ENCODE measurements at regions not wholly inside any gene's neighbourhood (a gene's known extent, or its start where the extent isn't known, plus 50 kb on each side); places are given as distances from the start of the nearest gene placed in this dataset.
"Not testable (repeated sequence)": the region's sequence is repeated elsewhere in the genome, so short reads cannot be mapped to it uniquely, and the experiment has no call there.

- Histone ChIP-seq H3K4me2 (no peak overlapping the region), H2AFZ (ENCODE audit: low read depth) (no peak overlapping the region), H3K79me2 (ENCODE audit: insufficient read depth, low read depth) (no peaks in the 10 kb centered on the region), H3K27ac (no peak overlapping the region), H3K9ac (no peak overlapping the region), H3K36me3 (ENCODE audit: insufficient read depth) (no peaks in the 10 kb centered on the region), H3K4me1 (ENCODE audit: low read depth, poor library complexity, severe bottlenecking) (no peaks in the 10 kb centered on the region), H4K20me1 (ENCODE audit: insufficient read depth) (no peaks in the 10 kb centered on the region), H3K4me3 (IDR thresholded peaks at IDR 0.05; ENCODE audit: insufficient read depth, low read depth, low read length) (no peak overlapping the region), H3K27me3 (ENCODE audit: insufficient read depth, low read depth) (no peaks in the 10 kb centered on the region)
- TF ChIP-seq CTCF (conservative IDR thresholded peaks at IDR 0.05; ENCODE audit: low read depth, low read length) = no peak
Observed at GRCh38 chrX:10990418-10990817, 120.7 kb upstream of the HCCS start.

GRCh38 chrX:10990976-10991375 is 120.2 kb upstream of the HCCS start:
- no peak overlapping the region for H3K4me3 ChIP-seq (IDR thresholded peaks at IDR 0.05; ENCODE audit: insufficient read depth, low read depth, low read length)
- H3K36me3 ChIP-seq (ENCODE audit: insufficient read depth) = no peaks in the 10 kb centered on the region
- H3K4me2 ChIP-seq = no peak overlapping the region
- H2AFZ ChIP-seq (ENCODE audit: low read depth) = no peak overlapping the region
- no peaks in the 10 kb centered on the region for H4K20me1 ChIP-seq (ENCODE audit: insufficient read depth)
- no peaks in the 10 kb centered on the region for H3K4me1 ChIP-seq (ENCODE audit: low read depth, poor library complexity, severe bottlenecking)
- no peak overlapping the region for H3K27ac ChIP-seq
- no peaks in the 10 kb centered on the region for H3K27me3 ChIP-seq (ENCODE audit: insufficient read depth, low read depth)
- no peak for TF ChIP-seq CTCF (conservative IDR thresholded peaks at IDR 0.05; ENCODE audit: low read depth, low read length)
- H3K9ac ChIP-seq = no peak overlapping the region
- no peaks in the 10 kb centered on the region for H3K79me2 ChIP-seq (ENCODE audit: insufficient read depth, low read depth)

GRCh38 chrX:10992110-10992509 is 119.0 kb upstream of the HCCS start:
- Histone ChIP-seq H3K4me1 (ENCODE audit: low read depth, poor library complexity, severe bottlenecking) (no peaks in the 10 kb centered on the region), H3K4me3 (IDR thresholded peaks at IDR 0.05; ENCODE audit: insufficient read depth, low read depth, low read length) (no peak overlapping the region), H3K27me3 (ENCODE audit: insufficient read depth, low read depth) (no peaks in the 10 kb centered on the region), H2AFZ (ENCODE audit: low read depth) (no peak overlapping the region), H4K20me1 (ENCODE audit: insufficient read depth) (no peaks in the 10 kb centered on the region), H3K4me2 (no peak overlapping the region), H3K27ac (no peak overlapping the region), H3K36me3 (ENCODE audit: insufficient read depth) (no peaks in the 10 kb centered on the region), H3K79me2 (ENCODE audit: insufficient read depth, low read depth) (no peaks in the 10 kb centered on the region), H3K9ac (no peak overlapping the region)
- TF ChIP-seq CTCF (conservative IDR thresholded peaks at IDR 0.05; ENCODE audit: low read depth, low read length) = no peak

GRCh38 chrX:11007076-11007475 is 104.1 kb upstream of the HCCS start:
- not testable (repeated sequence) for H4K20me1 ChIP-seq (ENCODE audit: insufficient read depth); H3K9ac ChIP-seq; H3K27me3 ChIP-seq (ENCODE audit: insufficient read depth, low read depth); H3K36me3 ChIP-seq (ENCODE audit: insufficient read depth); H2AFZ ChIP-seq (ENCODE audit: low read depth); H3K4me1 ChIP-seq (ENCODE audit: low read depth, poor library complexity, severe bottlenecking); H3K4me3 ChIP-seq (IDR thresholded peaks at IDR 0.05; ENCODE audit: insufficient read depth, low read depth, low read length); H3K79me2 ChIP-seq (ENCODE audit: insufficient read depth, low read depth); H3K4me2 ChIP-seq; H3K27ac ChIP-seq

- no peaks in the 10 kb centered on the region for H3K27me3 ChIP-seq (ENCODE audit: insufficient read depth, low read depth)
- H3K79me2 ChIP-seq (ENCODE audit: insufficient read depth, low read depth) = no peaks in the 10 kb centered on the region
- no peak overlapping the region for H2AFZ ChIP-seq (ENCODE audit: low read depth)
- no peak overlapping the region for H3K4me3 ChIP-seq (IDR thresholded peaks at IDR 0.05; ENCODE audit: insufficient read depth, low read depth, low read length)
- no peak overlapping the region for H3K27ac ChIP-seq
- TF ChIP-seq CTCF (conservative IDR thresholded peaks at IDR 0.05; ENCODE audit: low read depth, low read length) = no peak
- H3K9ac ChIP-seq = no peak overlapping the region
- H3K36me3 ChIP-seq (ENCODE audit: insufficient read depth) = no peaks in the 10 kb centered on the region
- no peaks in the 10 kb centered on the region for H3K4me1 ChIP-seq (ENCODE audit: low read depth, poor library complexity, severe bottlenecking)
- H4K20me1 ChIP-seq (ENCODE audit: insufficient read depth) = no peaks in the 10 kb centered on the region
- H3K4me2 ChIP-seq = no peak overlapping the region
Observed at GRCh38 chrX:11010476-11010875, 100.7 kb upstream of the HCCS start.
